ENCODE measurements at regions not wholly inside any gene's neighbourhood (a gene's known extent, or its start where the extent isn't known, plus 50 kb on each side); places are given as distances from the start of the nearest gene placed in this dataset.

- Histone ChIP-seq H3K23me2 (ENCODE audit: low read depth, low read length) (no peaks in the 10 kb centered on the region), H3K27ac (ENCODE audit: low read depth, low read length) (no peak overlapping the region), H2AK5ac (ENCODE audit: low read depth, low read length) (no peak overlapping the region), H4K5ac (ENCODE audit: insufficient read length, low read depth, low read length) (no peak overlapping the region), H3K36me3 (ENCODE audit: control insufficient read depth in 2 of 4, insufficient read depth in 4 of 4, low read length in 3 of 4) (no peaks in the 10 kb centered on the region), H3K9me3 (ENCODE audit: insufficient read depth in 2 of 2, low read depth in 1 of 2, low read length in 1 of 2) (no peaks in the 10 kb centered on the region), H3K4me2 (ENCODE audit: insufficient read depth in 1 of 2, low read depth in 2 of 2, low read length in 2 of 2) (no peak overlapping the region), H3K4me1 (replicated peaks in 1 of 4; ENCODE audit: control insufficient read depth in 3 of 4, insufficient read depth in 4 of 4, low read length in 3 of 4) (no peaks in the 10 kb centered on the region), H2BK12ac (ENCODE audit: low read depth, low read length) (no peak overlapping the region), H3K4ac (replicated peaks; ENCODE audit: insufficient read length, low read depth, low read length) (no peak overlapping the region), H3K9ac (replicated peaks in 1 of 4; ENCODE audit: extremely low read depth in 1 of 4, low read depth in 3 of 4, low read length in 3 of 4) (no peak overlapping the region), H2BK5ac (ENCODE audit: low read depth, low read length) (no peak overlapping the region), H4K20me1 (replicated peaks in 1 of 2; ENCODE audit: control insufficient read depth in 1 of 2, insufficient read depth in 2 of 2, low read length in 2 of 2) (no peaks in the 10 kb centered on the region), H3K79me1 (ENCODE audit: low read depth, low read length) (no peaks in the 10 kb centered on the region), H4K8ac (ENCODE audit: extremely low read depth, insufficient read depth, low read length) (no peak overlapping the region), H2AFZ (ENCODE audit: low read length) (no peak overlapping the region), H2BK20ac (ENCODE audit: low read length) (no peak overlapping the region), H3K18ac (ENCODE audit: extremely low read depth, low read length) (no peak overlapping the region), H3K56ac (replicated peaks; ENCODE audit: insufficient read length, low read depth, low read length) (no peak overlapping the region), H3K4me3 (ENCODE audit: extremely low read depth in 1 of 4, insufficient read depth in 2 of 4, low read depth in 3 of 4, low read length in 4 of 4) (no peak overlapping the region), H3K79me2 (ENCODE audit: control insufficient read depth in 1 of 2, insufficient read depth in 2 of 2, low read length in 2 of 2) (no peaks in the 10 kb centered on the region), H3K23ac (ENCODE audit: insufficient read length) (no peak overlapping the region), H2BK120ac (replicated peaks; ENCODE audit: low read depth, low read length) (no peak overlapping the region), H2BK15ac (ENCODE audit: low read length) (no peak overlapping the region), H3K14ac (ENCODE audit: insufficient read length) (no peak overlapping the region), H3K27me3 (replicated peaks in 1 of 4; ENCODE audit: control insufficient read depth in 3 of 4, extremely low read depth in 1 of 4, insufficient read depth in 3 of 4, low read length in 3 of 4) (no peaks in the 10 kb centered on the region), H4K91ac (replicated peaks; ENCODE audit: insufficient read length, low read length) (no peak overlapping the region)
- no peak for DNase-seq (ENCODE audit: low read depth in 1 of 2, low spot score in 2 of 2)
- no peak for FAIRE-seq
- no peak for TF ChIP-seq CHD1 (IDR thresholded peaks at IDR 0.05; ENCODE audit: low read depth, low read length)
- TF ChIP-seq POU5F1 (IDR thresholded peaks at IDR 0.05; ENCODE audit: low read depth, low read length) = no peak
- WGBS, 2 experiments (ENCODE audit: extremely low coverage in 1 of 2, insufficient coverage in 1 of 2, insufficient read length in 1 of 2, insufficient replicate concordance in 2 of 2, low coverage in 1 of 2, low lambda C conversion rate in 2 of 2, missing lambda C conversion rate in 1 of 2) = 91% methylated on average over 3 of the region's 3 CpGs; no CpG with 5 or more reads in 1 of the 2 experiments
- ChIA-PET POLR2A (ENCODE audit: partially characterized antibody) (interaction anchor here (1.0 kb wide), 1 partner anchor 153 kb away, joined by 3 read pairs; no protein-coding TSS in a partner anchor), CTCF (ENCODE audit: partially characterized antibody) (interaction anchor here (0.7 kb wide), 1 partner anchor 27 kb away, joined by 3 read pairs; no protein-coding TSS in a partner anchor)
These were observed 92.3 kb upstream of the NANOS1 start for GRCh38 chr10:118937226-118937625.

All from H1 (cell line).